Left renal pelvis (tissue), 4 donors: ENCODE measurements at regions not wholly inside any gene's neighbourhood (a gene's known extent, or its start where the extent isn't known, plus 50 kb on each side); places are given as distances from the start of the nearest gene placed in this dataset.

Source experiments
- DNase-seq, 4 donors: peaks; one replicate each; pipeline ENCODE4 v3.0.0-alpha.2; 2013; ENCODE audit warnings: low read depth in 4 of 4, low spot score in 3 of 4

DNA sequence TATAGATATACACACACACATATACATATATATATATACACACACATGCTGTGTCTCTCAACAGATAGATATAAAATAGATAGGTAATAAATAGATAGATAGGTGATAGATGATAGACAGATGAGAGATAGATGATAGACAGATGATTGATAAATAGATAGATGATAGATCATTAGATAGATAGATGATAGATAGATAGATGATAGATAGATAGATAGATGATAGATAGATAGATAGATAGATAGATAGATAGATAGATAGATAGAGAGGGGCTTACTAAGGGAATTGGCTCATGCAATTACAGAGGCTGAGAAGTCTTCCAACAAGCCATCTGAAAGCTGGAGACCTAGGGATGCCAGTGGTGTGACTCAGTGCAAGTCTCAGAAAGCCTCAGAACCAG is 394.5 kb downstream of the ICE1 start:
- no peak for DNase-seq

DNA sequence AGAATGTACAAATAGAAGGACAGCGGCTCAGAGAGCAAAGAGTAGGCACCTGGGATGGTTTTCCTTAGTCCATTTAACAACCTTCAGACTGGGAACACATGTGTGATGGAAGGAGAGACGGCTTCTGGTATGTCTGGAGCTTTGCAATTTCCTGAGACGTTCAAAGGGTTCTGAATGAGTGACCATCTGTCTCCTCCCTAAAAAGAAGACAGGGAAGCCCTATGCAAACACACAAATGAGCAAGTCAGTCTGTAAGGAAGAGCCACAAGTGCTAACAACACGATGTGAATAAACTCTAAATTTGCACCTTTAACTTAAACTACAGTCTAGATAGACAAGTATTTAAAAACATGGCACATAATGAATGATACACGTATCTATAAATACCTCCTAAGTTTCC is 391.0 kb downstream of the ICE1 start:
- DNase-seq: no peak

DNA sequence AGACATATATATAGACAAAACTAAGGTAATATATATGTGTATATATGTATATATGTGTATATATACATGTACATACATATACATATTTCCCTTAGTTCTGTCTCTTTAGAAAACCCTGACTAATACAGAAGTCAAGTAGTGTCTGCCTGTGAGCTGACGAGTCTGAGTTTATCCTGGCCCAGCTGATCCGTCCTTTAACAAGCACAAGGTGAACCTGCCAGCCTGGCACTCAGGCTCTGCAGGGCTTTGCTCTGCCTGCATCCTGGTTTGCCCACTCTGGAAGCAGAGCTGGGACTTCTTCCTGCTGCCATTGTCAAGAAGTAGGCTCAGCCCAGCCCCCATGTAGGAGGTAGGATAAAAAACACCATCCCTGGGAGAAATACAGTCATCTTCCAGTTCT is 388.0 kb downstream of the ICE1 start:
- no peak for DNase-seq

GRCh38 chr5:5805916-5806315 is 383.4 kb downstream of the ICE1 start:
- DNase-seq: no peak

DNA sequence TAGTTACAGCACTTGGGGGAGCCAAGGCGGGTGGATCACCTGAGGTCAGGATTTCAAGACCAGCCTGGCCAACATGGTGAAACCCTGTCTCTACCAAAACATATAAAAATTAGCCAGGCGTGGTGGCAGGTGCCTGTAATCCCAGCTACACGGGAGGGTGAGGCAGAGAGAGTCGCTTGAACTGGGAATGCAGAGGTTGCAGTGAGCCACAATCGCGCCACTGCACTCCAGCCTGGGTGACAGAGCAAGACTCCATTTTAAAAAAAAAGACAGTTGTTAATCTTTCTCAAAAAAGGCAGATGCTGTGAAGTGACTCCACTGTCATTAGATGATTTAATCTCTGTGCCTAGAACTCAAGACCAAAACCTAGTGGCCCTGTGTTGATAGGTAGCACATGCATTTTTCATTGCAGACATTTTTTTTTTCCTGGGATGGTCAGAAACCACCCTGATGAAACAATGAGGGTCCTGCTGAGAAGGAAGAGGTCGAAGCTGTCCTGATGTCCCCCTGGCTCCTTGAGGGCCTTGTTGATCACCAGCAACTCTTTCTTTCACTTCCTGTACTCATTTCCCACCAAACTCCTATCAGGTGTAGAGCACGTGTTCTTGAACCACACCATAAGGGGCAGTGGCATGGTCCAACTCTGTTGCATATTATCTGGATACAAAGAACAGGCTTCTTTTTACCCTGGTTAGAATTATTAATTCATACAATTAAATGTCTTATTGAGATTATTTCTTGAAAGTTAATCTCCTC is 382.2 kb downstream of the ICE1 start:
- DNase-seq: no peak

DNA sequence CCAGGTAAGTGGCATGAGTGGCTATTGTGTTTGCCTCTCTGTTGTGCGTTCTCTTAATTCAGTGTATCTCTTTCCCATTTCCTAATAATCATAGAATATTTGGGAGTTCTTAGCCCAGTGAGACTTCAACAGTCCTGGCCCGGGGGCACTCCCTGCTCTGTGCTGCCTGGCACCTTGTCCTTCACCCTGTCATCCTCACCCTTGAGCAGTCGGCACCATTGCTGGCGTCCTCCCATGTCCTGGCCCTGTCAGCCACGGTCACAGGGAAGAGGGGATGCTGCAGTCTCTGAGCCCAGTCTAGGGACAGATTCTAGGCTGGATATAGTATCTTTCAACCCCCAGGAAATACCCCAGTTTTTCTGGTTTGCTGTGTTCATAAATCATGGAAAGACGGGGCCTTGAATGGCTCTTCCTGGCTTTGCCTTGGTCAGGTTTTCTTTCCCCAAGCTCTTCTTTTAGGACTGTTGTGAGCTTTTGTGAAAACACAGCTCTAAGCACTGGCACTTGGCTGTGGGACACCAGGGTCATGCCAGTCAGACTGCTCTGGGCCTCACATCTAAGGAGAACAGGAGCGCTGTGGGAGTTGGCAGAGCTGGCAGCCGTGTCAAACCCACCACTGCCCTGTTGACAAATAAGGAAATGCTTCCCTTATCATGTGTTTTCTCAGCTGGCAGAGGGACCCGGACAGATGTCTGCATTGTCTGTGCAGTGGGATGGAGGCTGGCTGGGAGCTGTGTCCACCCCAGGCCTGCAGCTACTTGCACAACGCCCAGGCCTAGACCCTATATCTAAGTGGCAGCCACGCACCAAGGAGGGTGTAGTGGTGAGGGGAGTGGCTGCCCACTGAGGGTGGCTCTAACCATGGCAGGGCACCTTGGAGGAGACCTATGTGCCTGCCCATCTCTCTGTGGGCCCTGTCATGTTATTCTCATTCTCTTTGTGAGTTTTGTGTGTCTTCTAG is 378.6 kb downstream of the ICE1 start:
- no peak for DNase-seq

- DNase-seq: no peak
These were observed 377.3 kb downstream of the ICE1 start for GRCh38 chr5:5799826-5800225.

- no peak for DNase-seq
These were observed 376.8 kb downstream of the ICE1 start for GRCh38 chr5:5799229-5799628.

GRCh38 chr5:5798462-5798861 is 376.0 kb downstream of the ICE1 start:
- no peak for DNase-seq

- no peak for DNase-seq
These were observed 375.6 kb downstream of the ICE1 start for GRCh38 chr5:5798041-5798440.

DNA sequence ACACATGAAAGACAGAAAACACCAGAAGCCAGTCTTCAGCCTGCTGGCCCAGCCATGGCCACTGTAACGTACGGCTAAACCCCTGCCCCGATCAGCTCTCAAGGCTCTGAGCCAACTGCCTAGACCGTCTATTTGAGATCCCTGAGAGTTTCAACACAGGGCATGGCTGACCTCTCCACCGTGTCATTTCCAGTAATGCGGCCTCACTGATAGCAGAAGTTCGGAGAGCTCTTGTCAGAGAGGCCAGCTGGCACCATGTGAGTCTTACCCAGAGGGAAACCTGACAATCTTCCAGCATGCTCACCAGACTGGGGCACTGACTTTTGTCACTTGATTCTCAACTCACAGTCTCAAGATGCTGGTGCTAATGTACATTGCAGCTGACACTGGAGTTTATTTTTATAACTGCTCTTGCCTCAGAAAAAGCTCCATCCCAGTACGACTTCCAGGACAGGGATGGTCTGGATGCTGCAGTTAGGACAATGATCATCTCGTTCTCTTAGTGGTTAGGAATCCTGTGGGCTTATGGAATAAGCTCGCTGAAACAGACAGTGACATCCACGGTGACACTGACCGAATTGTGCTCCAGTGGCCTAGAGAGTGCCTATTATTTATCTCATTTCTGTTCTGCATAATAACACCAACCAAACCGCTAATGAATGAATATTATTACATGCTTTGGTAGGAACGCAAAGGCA is 372.7 kb downstream of the ICE1 start:
- DNase-seq: no peak

DNA sequence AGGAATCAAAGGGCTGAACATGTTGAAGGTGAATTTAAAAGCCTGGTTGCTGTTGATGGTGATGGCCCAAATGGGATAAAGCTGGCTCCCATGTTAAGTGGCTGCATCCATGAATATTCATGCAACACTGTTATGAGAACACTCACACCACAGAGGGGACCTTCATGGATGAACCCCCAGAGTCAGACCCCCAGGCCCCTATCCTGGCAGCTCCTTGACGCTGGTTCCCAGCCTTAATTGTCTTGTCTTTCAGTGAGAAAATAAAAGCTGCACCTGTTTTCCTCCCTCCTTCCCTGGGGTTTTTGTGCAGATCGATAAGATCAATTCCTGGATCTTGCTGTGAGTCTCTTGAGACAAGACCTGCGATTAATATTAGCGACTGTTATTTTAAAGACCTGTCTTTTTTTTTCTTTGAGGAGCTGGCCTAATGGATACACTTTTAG is 371.7 kb downstream of the ICE1 start:
- DNase-seq: no peak

DNA sequence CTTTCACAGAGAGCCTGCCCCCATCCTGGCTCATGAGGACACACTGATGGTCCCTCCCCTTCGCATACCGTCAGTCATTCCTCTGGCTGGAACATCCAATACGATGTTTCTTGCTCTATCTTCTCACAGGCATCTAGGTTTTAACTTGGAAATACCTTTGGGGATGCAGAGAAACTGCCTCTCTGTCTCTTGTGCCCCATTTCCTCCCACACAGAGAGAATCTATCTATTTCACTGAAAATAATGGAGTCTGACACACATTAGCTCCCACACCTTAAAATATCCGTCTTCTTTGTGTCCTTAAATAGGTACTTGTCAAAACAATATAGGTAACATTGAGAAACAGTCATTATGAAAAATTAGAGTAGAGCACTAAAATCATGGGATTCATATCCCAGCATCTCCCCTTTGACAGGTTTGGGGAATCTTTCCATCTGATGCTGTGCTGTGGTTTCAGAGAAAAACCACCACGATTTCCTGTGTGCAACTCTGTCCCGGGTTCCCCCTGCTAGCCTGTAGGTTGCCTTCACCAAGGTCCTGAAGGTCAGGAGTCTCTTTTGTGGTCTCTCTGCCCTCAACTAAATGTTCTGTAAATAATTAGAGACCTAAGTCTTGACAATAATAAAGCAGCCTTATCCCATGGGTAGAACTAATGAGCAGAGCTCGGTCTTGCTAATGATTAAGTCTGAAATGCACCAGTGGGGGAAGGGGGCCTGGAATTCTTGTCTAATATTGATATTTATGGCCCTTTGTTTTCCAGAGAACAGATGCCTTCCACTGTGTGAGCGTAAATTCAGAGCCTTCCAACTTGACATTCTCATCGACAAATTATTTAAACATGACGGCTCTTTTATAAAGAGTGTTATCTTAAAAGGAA is 371.0 kb downstream of the ICE1 start:
- no peak for DNase-seq

GRCh38 chr5:5792106-5792505 is 369.6 kb downstream of the ICE1 start:
- DNase-seq: no peak

GRCh38 chr5:5788793-5789192 is 366.3 kb downstream of the ICE1 start:
- no peak for DNase-seq

DNA sequence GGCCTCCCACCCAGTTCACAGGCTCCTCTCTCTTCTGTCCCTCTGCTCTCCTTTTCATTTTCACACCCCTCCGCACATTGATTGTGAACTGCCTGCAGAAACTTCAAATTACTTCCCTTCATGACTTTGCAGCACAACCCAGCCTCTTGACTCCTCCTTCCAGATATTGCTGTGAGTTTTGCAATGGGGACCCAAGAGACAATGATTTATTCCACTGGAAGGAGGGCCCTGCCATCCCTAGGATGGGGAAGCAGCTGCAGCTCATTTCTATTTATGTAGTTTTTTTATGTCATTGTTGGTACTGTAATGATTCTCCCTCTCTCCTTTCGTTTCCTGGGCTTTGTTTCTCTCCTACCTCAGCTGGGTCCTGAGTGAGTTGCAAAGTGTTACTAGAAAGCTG is 364.9 kb downstream of the ICE1 start:
- no peak for DNase-seq

DNA sequence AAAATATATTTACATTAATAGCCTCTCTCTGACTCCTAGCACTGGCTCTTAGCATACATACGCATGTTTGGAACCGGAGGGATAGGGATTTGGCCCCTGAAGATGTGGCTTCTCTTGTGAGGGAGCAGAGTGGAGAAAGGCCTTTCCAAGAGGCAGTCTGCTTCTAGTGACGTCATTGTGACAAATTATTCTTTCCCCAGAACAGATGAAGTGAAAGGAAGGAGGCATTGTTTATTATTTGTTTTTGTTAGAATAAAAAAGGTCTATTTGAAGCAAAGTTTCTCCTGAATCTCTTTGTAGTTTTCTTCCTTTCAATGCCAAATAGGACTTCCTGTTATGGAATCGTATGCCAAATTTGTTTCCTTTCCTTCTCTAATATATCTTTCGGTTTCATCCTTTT is 361.6 kb downstream of the ICE1 start:
- no peak for DNase-seq

- no peak for DNase-seq
These were observed 360.5 kb downstream of the ICE1 start for GRCh38 chr5:5783021-5783420.

DNA sequence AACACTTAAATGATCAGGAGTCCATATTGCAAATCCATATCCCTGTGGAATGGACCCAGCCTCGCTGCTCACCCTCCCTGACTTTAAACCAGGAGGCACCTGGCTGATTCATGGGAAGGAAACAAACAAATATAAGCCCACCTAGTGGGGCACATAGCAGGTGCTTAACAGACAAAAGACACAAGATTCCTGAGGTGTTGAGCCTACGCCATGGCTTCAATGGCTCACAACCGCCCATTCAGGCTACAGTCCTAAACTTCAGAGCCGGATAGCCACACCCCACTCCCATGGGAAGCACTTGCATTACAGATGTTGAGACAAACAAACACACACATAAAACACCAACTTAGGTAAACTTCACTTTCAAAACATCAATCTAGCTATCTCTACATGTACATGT is 359.9 kb downstream of the ICE1 start:
- DNase-seq: no peak

DNA sequence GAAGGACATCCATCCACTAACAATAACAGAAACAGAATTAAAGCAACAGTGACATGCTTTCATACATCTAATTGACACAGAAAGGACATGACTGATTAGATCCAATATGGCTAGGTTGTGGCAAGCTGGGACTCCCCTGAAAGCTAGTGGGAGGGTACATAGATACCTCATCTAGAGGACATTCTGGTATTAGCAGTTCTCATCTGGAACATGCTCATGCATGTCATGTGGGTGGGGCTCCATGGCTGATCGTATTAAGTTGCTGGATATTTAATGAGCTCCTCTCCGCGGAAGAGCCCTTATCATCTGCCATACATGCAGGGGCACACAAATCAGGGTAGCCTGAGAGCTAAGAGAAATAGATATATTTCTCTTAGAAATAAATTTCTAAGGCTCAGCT is 358.9 kb downstream of the ICE1 start:
- DNase-seq: no peak
